Mesothelial cell of epicardium (in vitro differentiated cells): ENCODE measurements at regions not wholly inside any gene's neighbourhood (a gene's known extent, or its start where the extent isn't known, plus 50 kb on each side); places are given as distances from the start of the nearest gene placed in this dataset.

Experiments
- DNase-seq, 2 experiments: peaks; one replicate each; pipeline ENCODE4 v3.0.0; 2021; ENCODE audit warnings: low spot score in 2 of 2; ENCODE audit not compliant: unreplicated experiment in 2 of 2
- H3K27ac Mint-ChIP-seq: 2 replicates; pipeline ENCODE4 v1.8.0; 2021; ENCODE audit warnings: mixed read lengths
- H3K27me3 Mint-ChIP-seq: 2 replicates; pipeline ENCODE4 v1.8.0; 2021; ENCODE audit warnings: low read depth, mixed read lengths
- H3K36me3 Mint-ChIP-seq: 2 replicates; pipeline ENCODE4 v1.8.0; 2021; ENCODE audit warnings: mixed read lengths
- H3K4me1 Mint-ChIP-seq: 2 replicates; pipeline ENCODE4 v1.8.0; 2021; ENCODE audit warnings: mixed read lengths
- H3K4me3 Mint-ChIP-seq: 2 replicates; pipeline ENCODE4 v1.8.0; 2021; ENCODE audit warnings: mild to moderate bottlenecking, moderate library complexity, mixed read lengths
- H3K9me3 Mint-ChIP-seq: 2 replicates; pipeline ENCODE4 v1.8.0; 2021; ENCODE audit warnings: mixed read lengths
- CTCF ChIP-seq: fragments of 200-600 bp; sonication (generic); IDR thresholded peaks from one replicate; pipeline ENCODE4 v1.5.0; 2021; ENCODE audit warnings: antibody characterized with exemption; ENCODE audit not compliant: unreplicated experiment

GRCh38 chr6:147037881-147038280 lies 166.3 kb upstream of the STXBP5 start:
- H3K4me3 Mint-ChIP-seq: no peak overlapping the region
- H3K36me3 Mint-ChIP-seq: peaks cover 1% of the 10 kb centered on the region
- peaks cover 10% of the 10 kb centered on the region for H3K9me3 Mint-ChIP-seq
- H3K4me1 Mint-ChIP-seq: peaks cover 1% of the 10 kb centered on the region
- H3K27me3 Mint-ChIP-seq: no peaks in the 10 kb centered on the region
- DNase-seq: no peak
- no peak for TF ChIP-seq CTCF
- H3K27ac Mint-ChIP-seq: no peak overlapping the region

- H3K27me3 Mint-ChIP-seq: no peaks in the 10 kb centered on the region
- H3K9me3 Mint-ChIP-seq: peaks cover 21% of the 10 kb centered on the region
- no peak overlapping the region for H3K27ac Mint-ChIP-seq
- TF ChIP-seq CTCF: no peak
- H3K36me3 Mint-ChIP-seq: peaks cover 3% of the 10 kb centered on the region
- no peak for DNase-seq
- H3K4me3 Mint-ChIP-seq: no peak overlapping the region
- H3K4me1 Mint-ChIP-seq: peaks cover 1% of the 10 kb centered on the region
These were observed 163.9 kb upstream of the STXBP5 start for GRCh38 chr6:147040121-147040910.

GRCh38 chr6:147042679-147043078 lies 161.5 kb upstream of the STXBP5 start:
- H3K4me3 Mint-ChIP-seq: no peak overlapping the region
- H3K9me3 Mint-ChIP-seq: peaks cover 21% of the 10 kb centered on the region
- H3K4me1 Mint-ChIP-seq: no peaks in the 10 kb centered on the region
- H3K27ac Mint-ChIP-seq: no peak overlapping the region
- no peak for TF ChIP-seq CTCF
- no peak for DNase-seq
- peaks cover 3% of the 10 kb centered on the region for H3K36me3 Mint-ChIP-seq
- no peaks in the 10 kb centered on the region for H3K27me3 Mint-ChIP-seq

- no peaks in the 10 kb centered on the region for H3K27me3 Mint-ChIP-seq
- peaks cover 21% of the 10 kb centered on the region for H3K9me3 Mint-ChIP-seq
- DNase-seq: no peak
- no peaks in the 10 kb centered on the region for H3K4me1 Mint-ChIP-seq
- H3K4me3 Mint-ChIP-seq: no peak overlapping the region
- peaks cover 3% of the 10 kb centered on the region for H3K36me3 Mint-ChIP-seq
- no peak for TF ChIP-seq CTCF
- no peak overlapping the region for H3K27ac Mint-ChIP-seq
These were observed 160.2 kb upstream of the STXBP5 start for GRCh38 chr6:147043994-147044477.

GRCh38 chr6:147046141-147046877 lies 157.9 kb upstream of the STXBP5 start:
- H3K4me3 Mint-ChIP-seq: no peak overlapping the region
- no peaks in the 10 kb centered on the region for H3K27me3 Mint-ChIP-seq
- peaks cover 3% of the 10 kb centered on the region for H3K36me3 Mint-ChIP-seq
- no peak for DNase-seq
- H3K4me1 Mint-ChIP-seq: no peaks in the 10 kb centered on the region
- TF ChIP-seq CTCF: no peak
- H3K9me3 Mint-ChIP-seq: peaks cover 27% of the 10 kb centered on the region
- H3K27ac Mint-ChIP-seq: no peak overlapping the region
